ENCODE measurements at regions not wholly inside any gene's neighbourhood (a gene's known extent, or its start where the extent isn't known, plus 50 kb on each side); places are given as distances from the start of the nearest gene placed in this dataset.
A peak's percentile ranks its signal among the peaks of the same experiment; 100 is the strongest.

DNA sequence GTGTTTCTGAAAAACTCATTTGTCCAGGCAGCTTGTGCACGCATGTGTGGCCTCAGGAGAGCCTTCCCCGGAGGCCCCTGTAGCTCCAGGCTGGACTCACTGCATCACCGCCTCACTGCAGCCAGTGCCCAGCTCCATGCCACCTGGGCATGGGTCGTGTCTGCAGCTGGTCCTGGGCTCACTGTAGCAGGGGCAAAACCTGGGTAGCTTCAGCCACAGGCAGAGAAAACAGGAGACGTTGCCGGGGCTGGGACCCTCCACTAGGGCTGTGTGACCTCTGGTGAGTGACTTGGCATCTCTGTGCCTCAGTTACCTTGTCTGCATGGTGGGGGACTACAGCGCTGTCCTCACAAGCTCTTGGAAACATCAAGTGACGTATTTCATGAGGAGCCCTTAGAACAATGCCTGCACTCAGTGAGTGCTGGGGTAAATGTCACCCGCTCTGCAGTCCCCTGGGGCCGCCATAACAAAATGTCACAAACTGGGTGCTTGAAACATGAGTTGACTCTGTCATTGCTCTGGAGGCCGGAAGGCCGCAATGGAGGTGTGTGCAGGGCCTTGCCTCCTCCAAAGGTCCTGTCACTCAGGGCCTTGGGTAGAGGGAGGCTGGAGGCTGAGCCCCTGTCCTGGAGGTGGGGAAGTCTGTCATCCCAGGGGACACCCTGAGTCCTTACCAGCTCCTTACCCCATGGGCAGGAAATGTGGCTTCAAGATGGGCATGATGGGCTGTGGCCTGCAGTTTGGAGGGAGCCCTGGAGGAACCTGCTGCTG, 488.7 kb downstream of the TBC1D22A start:
- H3K36me3 Mint-ChIP-seq = no peaks in the 10 kb centered on the region
- H3K9me3 Mint-ChIP-seq = peaks cover 0 to 4% (median 3%) of the 10 kb centered on the region in 3 donors
- H3K27me3 Mint-ChIP-seq = peaks cover 17% of the 10 kb centered on the region
- no peaks in the 10 kb centered on the region for H3K4me1 Mint-ChIP-seq
- no peak overlapping the region for H3K27ac Mint-ChIP-seq
- H3K4me3 Mint-ChIP-seq = no peak overlapping the region

DNA sequence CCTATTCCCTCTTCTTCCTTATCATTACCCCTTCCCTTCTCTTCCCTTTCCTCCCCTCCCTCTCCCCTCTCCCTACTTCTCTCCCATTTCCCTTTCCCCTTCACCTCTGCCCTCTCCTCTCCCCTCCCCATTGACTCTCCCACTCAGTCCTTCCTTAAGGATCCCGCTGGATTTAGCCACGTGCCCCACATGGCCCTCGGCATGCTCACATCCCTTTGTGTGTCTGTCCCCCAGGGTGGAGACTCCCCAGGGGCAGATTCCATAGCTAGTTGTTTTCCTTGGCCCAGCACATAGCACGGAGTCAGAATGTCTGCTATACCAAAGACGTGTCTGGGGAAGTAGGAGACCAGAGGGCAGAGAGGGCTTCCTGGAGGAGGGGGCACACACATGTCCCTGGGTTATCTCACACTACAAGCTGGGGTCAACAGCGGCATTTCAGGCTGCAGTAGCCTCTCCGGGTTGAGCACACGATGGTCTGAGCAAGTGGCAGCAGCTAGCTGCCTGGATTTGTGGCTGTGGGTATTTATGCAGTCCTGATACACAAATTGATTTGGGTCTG, 487.0 kb downstream of the TBC1D22A start:
- Mint-ChIP-seq H3K27ac (no peak overlapping the region), H3K9me3 (peaks cover 0 to 7% (median 7%) of the 10 kb centered on the region in 3 donors), H3K36me3 (peaks cover 2% of the 10 kb centered on the region), H3K4me3 (no peak overlapping the region), H3K4me1 (no peaks in the 10 kb centered on the region), H3K27me3 (peaks cover 19% of the 10 kb centered on the region)

DNA sequence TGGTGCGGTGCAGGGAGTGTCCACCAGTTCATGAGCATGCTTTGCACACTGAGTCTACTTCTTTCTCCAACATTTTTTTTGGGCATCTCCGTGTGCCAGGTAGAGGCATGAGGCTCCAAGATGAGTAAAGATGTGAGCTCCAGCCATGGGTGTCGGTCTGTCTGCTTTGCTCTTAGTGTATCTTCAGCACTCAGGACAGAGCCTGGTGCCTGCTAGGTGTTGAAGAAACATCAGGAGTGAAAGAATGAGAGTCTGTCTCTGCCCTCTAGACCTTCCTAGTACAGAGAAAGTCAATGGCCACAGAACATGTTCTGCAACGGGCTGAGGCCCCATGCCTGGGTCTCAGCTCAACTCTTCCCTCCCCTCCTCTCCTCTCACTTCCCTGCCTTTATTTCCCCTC, 486.5 kb downstream of the TBC1D22A start:
- H3K4me3 Mint-ChIP-seq = no peak overlapping the region
- H3K27me3 Mint-ChIP-seq = peaks cover 19% of the 10 kb centered on the region
- peaks cover 2% of the 10 kb centered on the region for H3K36me3 Mint-ChIP-seq

DNA sequence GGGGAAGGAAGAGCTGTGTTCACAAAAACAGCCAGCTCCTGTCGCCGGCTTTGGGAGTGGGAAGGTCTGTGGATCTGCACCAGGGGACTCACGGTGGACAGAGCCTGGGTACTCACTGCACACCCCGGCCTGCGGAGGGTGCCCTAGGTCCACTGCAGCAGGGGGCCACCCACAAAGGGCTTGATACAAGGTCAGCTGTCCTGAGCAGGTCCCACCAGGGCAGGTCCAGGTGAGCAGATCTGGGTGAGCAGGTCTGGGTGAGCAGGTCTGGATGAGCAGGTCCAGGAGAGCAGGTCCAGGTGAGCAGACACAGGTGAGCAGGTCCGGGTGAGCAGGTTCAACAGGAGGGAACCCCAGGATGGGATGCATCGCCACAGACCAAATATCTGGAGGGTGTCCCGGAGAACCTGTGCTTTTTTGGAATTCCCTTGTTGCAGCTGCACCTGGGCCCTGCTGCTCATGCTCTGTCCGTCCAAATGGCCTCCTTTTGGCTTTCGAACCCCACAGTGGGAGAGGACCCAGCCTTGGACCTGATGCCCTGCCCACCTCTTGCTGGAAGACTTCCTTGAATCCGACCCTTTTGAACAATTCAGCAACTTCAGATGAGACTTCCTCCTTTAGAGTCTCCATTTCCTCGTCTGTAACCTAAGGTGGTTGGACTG, 485.3 kb downstream of the TBC1D22A start:
- Mint-ChIP-seq H3K4me3 (no peak overlapping the region), H3K27me3 (peaks cover 19% of the 10 kb centered on the region), H3K4me1 (no peaks in the 10 kb centered on the region), H3K36me3 (peaks cover 2% of the 10 kb centered on the region), H3K27ac (no peak overlapping the region), H3K9me3 (peaks cover 0 to 12% (median 10%) of the 10 kb centered on the region in 3 donors)

More for the DNA sequence above, 486.5 kb downstream of the TBC1D22A start:
- Mint-ChIP-seq H3K9me3 (peaks cover 0 to 12% (median 9%) of the 10 kb centered on the region in 3 donors), H3K4me1 (no peaks in the 10 kb centered on the region), H3K27ac (no peak overlapping the region)

DNA sequence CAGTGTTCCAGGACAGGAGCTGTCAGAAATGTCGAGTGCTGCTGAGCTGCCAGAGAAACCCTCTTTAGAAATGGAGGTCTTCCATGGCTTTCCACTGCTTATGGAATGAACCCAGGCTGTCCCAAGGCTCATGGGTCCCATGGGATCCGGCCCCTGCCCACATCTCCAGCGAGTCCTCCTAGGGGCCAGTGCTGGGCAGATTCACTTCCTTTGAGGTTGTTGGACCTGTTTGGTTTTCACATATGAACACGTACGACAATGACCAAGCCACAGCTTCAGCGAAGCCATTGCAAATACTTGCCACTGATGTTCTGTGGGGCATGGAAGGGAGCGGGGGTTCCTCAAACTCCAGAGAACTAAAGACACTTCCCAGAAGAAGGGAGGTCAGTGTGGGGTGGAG, 483.3 kb downstream of the TBC1D22A start:
- H3K4me1 Mint-ChIP-seq = no peaks in the 10 kb centered on the region
- peaks cover 0 to 17% (median 10%) of the 10 kb centered on the region in 3 donors for H3K9me3 Mint-ChIP-seq
- peaks cover 13% of the 10 kb centered on the region for H3K27me3 Mint-ChIP-seq
- H3K4me3 Mint-ChIP-seq = no peak overlapping the region
- H3K36me3 Mint-ChIP-seq = peaks cover 4% of the 10 kb centered on the region
- H3K27ac Mint-ChIP-seq = peak overlapping the region in 1 of 3 donors; percentile 53

DNA sequence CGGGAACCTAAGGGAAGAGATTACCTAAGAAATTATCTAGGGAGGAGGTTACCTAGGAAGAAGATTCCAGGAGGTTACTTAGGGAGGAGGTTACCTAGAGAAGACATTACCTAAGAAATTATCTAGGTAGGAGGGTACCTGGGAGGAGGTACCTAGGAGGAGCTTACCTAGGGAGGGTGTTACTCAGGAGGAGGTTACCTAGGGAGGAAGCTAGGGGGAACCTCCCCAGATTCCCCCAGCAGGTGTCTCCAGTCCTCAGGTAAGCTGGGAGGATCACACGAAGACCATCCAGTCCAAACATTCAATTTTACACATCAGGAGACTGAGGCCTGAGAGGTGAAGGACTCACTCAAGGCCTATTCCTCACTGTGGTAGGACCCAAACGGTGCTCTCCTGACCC, 482.8 kb downstream of the TBC1D22A start:
- H3K36me3 Mint-ChIP-seq = peaks cover 4% of the 10 kb centered on the region
- no peak overlapping the region for H3K27ac Mint-ChIP-seq
- no peak overlapping the region for H3K4me3 Mint-ChIP-seq
- H3K9me3 Mint-ChIP-seq = peaks cover 0 to 17% (median 10%) of the 10 kb centered on the region in 3 donors
- no peaks in the 10 kb centered on the region for H3K4me1 Mint-ChIP-seq
- H3K27me3 Mint-ChIP-seq = peaks cover 13% of the 10 kb centered on the region

DNA sequence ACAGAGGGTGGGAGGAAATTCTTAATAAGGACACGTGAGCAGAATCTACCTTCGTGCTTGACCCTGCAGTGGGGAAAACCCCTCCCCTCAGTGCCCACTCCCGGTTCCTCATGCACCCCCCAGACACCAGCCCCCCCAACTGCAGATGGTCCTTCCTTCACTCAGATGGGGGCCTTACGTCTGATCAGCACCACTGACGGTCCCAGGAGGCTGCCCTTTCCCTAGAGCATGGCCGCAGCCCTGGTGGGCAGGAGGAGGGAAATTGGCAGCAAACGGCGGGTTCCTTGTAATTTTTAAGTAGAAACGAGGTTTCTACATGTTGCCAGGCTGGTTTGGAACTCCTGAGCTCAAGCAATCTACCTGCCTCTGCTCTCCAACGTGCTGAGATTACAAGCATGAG, 477.7 kb downstream of the TBC1D22A start:
- peaks cover 0 to 2% (median 0%) of the 10 kb centered on the region in 3 donors for H3K4me1 Mint-ChIP-seq
- peaks cover 4% of the 10 kb centered on the region for H3K36me3 Mint-ChIP-seq
- no peak overlapping the region for H3K27ac Mint-ChIP-seq
- H3K9me3 Mint-ChIP-seq = peaks cover 0 to 13% (median 9%) of the 10 kb centered on the region in 3 donors
- peaks cover 4% of the 10 kb centered on the region for H3K27me3 Mint-ChIP-seq
- no peak overlapping the region for H3K4me3 Mint-ChIP-seq

DNA sequence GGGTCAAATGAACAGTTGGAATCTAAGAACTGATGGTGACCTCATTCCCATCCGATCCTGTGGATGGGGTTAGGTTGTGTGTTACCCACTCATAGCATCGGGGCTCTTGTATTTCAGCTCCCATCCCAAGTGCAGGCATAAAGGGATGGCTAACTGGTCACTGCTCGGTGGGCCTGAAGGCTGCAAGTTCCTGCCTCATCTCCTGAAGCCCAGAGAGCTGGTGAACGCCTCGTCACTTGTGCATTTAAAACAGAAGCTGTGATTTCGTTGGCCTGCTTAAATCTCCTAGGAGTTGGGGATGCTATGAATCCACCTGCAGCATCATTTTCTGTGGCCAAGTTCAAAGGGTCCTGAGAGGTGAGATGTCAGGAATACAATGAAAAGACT, 477.0 kb downstream of the TBC1D22A start:
- peaks cover 0 to 12% (median 4%) of the 10 kb centered on the region in 3 donors for H3K9me3 Mint-ChIP-seq
- H3K4me3 Mint-ChIP-seq = no peak overlapping the region
- peaks cover 2% of the 10 kb centered on the region for H3K36me3 Mint-ChIP-seq
- H3K4me1 Mint-ChIP-seq = peaks cover 0 to 2% (median 0%) of the 10 kb centered on the region in 3 donors
- no peak overlapping the region for H3K27ac Mint-ChIP-seq
- H3K27me3 Mint-ChIP-seq = peaks cover 3% of the 10 kb centered on the region

DNA sequence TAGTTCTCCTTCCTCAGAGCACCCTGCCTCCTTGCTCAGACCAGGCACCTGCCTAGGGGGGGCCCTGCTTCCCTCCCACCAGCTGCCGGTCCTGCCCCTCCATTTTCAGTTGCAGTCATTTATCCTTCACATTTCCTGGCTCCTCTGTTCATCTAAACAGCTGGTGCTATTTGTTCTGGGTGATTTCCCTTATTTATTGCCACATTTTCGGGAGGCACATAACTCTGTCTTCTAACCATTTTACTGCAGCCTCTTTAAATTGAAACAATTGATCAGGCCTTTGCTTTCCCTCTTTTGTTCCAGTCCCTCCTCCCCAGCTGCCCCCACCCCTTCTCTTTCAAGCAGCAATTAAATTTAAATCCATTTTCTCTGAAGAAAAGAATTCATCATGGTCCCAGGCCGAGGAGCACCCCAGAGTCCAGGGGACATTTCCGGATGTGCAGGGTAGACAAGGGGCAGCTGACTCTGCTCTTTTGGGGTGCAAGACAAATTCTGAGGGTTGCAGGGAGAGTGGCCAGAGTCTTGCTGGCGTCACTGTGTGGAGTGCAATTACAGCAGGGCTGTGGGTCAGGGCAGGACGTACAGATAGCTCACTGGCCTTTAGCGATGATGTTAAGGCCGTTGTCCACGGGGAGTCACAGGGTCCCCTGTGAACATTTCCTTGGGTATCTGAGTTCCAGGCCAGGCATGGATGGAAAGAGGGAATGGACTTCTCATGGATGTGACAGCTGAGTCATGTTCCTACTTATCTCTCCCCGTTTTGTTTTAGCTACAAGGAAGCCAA, 476.4 kb downstream of the TBC1D22A start:
- H3K36me3 Mint-ChIP-seq = peaks cover 2% of the 10 kb centered on the region
- H3K27ac Mint-ChIP-seq = no peak overlapping the region

DNA sequence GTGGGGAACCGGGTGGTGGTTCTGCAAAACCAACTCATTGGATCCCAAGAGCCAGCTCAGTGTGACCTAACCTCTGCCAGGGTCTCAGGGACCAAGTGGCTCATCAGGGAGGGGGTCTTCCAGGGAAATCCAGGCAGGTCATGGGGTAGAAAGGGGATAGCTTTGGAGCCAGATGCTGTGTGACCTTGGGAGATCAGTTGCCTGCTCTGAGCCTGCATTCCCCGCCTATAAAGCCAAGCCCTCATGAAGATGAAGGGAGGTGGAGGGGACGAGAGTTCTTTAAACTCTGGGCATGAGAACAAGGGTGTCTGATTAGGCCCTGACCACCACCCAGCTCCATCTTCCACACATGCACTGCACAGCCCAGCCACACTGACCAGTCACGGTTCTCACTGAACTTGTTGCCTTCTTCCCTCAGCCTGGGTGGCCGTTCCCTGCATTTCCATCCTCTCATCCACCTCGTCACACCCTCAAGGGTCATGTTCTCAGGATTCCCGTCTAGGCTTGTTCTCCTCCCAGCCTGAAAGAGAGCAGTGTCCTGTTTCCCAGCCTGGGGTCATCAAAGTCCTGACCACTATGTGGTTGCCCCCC, 475.5 kb downstream of the TBC1D22A start:
- Mint-ChIP-seq H3K9me3 (peaks cover 0 to 20% (median 6%) of the 10 kb centered on the region in 3 donors), H3K4me3 (no peak overlapping the region), H3K4me1 (peaks cover 0 to 2% (median 0%) of the 10 kb centered on the region in 3 donors), H3K27ac (no peak overlapping the region), H3K27me3 (peaks cover 3% of the 10 kb centered on the region), H3K36me3 (peaks cover 2% of the 10 kb centered on the region)

More for the DNA sequence above, 476.4 kb downstream of the TBC1D22A start:
- peaks cover 0 to 13% (median 4%) of the 10 kb centered on the region in 3 donors for H3K9me3 Mint-ChIP-seq
- H3K4me1 Mint-ChIP-seq = peaks cover 0 to 2% (median 0%) of the 10 kb centered on the region in 3 donors
- H3K27me3 Mint-ChIP-seq = peaks cover 3% of the 10 kb centered on the region
- H3K4me3 Mint-ChIP-seq = peak overlapping the region in 1 of 4 donors; percentile 5

DNA sequence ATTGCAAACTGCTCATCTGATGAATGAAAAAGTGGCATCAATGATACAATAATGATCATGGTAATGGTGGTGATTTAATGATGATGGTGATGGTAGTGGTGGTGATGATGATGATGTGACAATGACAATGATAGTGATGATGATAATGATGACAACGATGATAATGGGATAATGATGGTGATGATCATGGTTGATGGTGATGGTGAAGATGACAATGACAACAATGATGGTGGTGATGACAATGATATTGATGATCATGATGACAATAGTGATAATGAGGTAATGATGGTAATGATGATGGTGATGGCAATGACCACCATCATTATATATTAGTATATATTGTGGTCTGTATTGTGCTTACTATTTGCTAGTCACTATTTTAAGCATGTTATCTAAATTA, 474.3 kb downstream of the TBC1D22A start:
- peaks cover 1% of the 10 kb centered on the region for H3K36me3 Mint-ChIP-seq
- peaks cover 0 to 2% (median 0%) of the 10 kb centered on the region in 3 donors for H3K4me1 Mint-ChIP-seq
- H3K4me3 Mint-ChIP-seq = no peak overlapping the region
- no peaks in the 10 kb centered on the region for H3K27me3 Mint-ChIP-seq
- peaks cover 0 to 16% (median 4%) of the 10 kb centered on the region in 3 donors for H3K9me3 Mint-ChIP-seq
- H3K27ac Mint-ChIP-seq = no peak overlapping the region

DNA sequence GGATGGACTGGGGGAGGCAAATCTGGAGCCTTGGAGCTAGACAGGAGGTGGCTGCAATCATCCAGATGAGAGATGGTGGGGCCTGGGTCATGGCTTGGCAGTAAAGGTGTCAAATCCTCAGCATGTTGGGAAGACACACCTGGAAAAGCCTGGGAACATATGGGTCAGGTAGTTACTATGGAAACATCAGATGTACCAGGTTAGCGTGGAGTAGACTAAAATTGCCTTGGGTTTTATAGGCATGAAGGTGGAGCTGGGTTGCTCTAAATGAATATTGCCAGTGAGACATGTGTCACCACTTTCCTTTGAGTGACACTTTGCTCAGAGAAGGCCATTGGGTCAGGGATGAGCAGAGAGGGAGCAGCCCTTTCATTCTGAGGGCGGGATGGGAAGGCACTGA, 473.7 kb downstream of the TBC1D22A start:
- Mint-ChIP-seq H3K27ac (no peak overlapping the region), H3K4me1 (peaks cover 0 to 2% (median 0%) of the 10 kb centered on the region in 3 donors), H3K27me3 (no peaks in the 10 kb centered on the region), H3K4me3 (no peak overlapping the region), H3K36me3 (no peaks in the 10 kb centered on the region), H3K9me3 (peaks cover 0 to 14% (median 4%) of the 10 kb centered on the region in 3 donors)

DNA sequence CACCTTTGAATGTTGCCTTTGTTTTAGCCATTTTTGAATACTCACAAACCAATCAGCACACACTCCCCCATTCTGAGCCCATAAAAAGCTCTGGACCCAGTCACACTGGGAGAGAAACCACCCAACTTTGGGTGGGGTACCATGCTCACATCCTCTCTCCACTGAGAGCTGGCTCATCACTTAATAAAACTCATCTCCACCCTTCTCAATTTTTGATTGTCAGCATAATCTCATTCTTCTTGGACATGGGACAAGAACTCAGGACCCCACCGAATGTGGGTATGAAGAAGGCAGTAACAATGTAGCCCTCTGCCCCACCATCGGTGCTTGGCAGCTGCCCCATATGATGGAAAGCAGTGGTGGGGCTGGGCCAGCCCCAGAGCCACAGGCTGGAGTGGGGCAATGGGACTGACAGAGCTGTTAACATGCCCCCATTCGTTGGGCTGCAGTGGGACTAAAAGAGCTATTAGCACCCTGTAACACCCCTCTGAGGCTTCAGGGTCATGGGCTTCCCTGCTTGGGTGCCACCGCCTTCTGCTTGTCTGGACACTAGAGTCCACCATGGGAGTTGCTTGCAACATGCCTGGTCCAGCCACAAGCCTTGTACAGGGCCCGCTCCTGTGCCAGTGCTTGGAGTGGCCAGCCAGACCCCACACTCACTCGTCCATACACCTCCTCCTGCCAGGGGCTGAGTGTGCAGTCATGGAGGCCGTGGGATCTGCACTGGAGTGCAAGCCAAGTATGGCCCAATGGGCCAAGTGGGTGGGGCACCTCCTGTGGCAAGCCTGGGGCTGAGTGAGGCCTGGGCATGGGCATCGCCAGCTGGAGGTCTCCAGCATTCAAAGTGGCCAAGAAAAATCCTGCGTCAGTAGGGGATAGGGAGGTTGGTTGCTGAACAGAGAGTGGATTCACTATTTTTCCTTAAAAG, 471.1 kb downstream of the TBC1D22A start:
- Mint-ChIP-seq H3K4me3 (no peak overlapping the region), H3K27me3 (no peaks in the 10 kb centered on the region), H3K27ac (no peak overlapping the region), H3K36me3 (no peaks in the 10 kb centered on the region), H3K4me1 (peaks cover 0 to 2% (median 0%) of the 10 kb centered on the region in 3 donors), H3K9me3 (peaks cover 0 to 14% (median 4%) of the 10 kb centered on the region in 3 donors)
